GM10266 (cell line): ENCODE measurements at regions not wholly inside any gene's neighbourhood (a gene's known extent, or its start where the extent isn't known, plus 50 kb on each side); places are given as distances from the start of the nearest gene placed in this dataset.
"Not testable (repeated sequence)": the region's sequence is repeated elsewhere in the genome, so short reads cannot be mapped to it uniquely, and the experiment has no call there.

ENCODE experiments used
- DNase-seq: peaks from one replicate; pipeline ENCODE4 v3.0.0; 2012; ENCODE audit errors: extremely low spot score
- CTCF ChIP-seq: IDR thresholded peaks from 2 replicates; pipeline ENCODE4 v1.5.1; 2012; ENCODE audit warnings: mild to moderate bottlenecking, low read depth; ENCODE audit not compliant: control insufficient read depth, insufficient read depth; ENCODE audit errors: missing control alignments

- DNase-seq = no peak
- no peak for TF ChIP-seq CTCF
Observed at GRCh38 chr2:138081225-138082073, 117.2 kb downstream of the HNMT start.

GRCh38 chr2:138084206-138084605, 119.9 kb downstream of the HNMT start:
- no peak for TF ChIP-seq CTCF

GRCh38 chr2:138085441-138085840, 121.2 kb downstream of the HNMT start:
- DNase-seq = not testable (repeated sequence)

More at GRCh38 chr2:138084206-138084605, 119.9 kb downstream of the HNMT start:
- no peak for DNase-seq

- DNase-seq = no peak
- TF ChIP-seq CTCF = no peak
Observed at GRCh38 chr2:138086576-138086975, 122.3 kb downstream of the HNMT start.

DNA sequence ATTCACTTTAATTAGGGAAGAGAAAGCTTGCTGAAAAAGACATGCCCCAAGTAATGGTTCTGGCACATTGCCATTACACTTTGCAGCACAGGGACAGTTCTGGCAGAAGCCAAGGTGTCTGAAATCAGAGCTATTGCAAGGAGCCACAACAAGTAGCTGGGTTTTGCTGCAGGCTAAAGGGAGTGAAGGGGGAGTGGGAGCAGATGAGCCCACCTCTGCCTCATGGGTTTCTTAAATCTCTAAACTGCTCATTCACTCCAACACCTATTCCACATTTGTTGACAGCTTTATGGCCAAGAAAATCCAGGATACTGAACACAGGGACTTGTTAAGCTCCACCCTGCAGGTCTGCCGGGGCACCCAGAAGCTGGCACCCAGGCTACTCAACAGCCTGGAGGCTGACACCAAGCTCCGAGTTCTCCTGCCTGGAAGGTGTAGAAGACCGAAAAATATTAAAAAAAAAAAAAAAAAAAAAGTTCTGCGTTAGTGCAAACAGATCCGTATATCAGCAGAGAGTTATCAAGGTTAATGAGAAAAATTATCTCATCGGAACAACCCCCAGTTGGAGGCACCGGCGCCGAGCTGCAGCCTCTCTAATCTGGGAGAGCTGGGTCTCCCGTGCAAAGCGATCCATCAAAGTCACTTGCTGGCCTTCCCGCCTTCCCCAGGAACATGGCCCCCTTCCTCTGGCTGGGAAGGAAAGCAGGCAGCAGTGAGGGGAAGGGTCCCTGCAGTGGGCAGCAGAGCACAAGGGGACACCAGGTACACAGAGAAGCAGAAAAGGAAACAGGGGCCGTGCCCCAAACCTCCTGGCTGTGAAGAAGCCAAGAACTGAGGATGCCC, 123.7 kb downstream of the HNMT start:
- TF ChIP-seq CTCF = no peak
- DNase-seq = no peak

DNA sequence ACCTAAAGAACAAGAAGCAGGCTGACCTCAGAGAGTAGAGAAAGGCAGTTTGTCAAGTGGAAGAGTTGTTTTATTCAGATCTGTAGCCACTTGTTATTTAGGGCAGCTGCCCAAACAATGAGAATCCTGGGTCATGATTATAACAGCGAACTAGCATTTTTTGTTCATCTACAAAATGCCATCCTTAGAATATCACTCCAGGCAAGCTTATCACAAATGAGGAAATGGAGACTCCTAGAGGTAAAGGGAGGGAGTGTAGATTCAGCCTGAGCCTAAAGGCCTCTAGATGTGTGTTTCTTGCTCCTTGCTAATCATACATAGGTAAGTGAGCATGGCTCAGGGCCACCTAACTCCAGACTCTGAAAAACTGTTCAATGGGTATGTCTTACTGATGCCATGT, 126.1 kb downstream of the HNMT start:
- TF ChIP-seq CTCF = peak; percentile 36
- DNase-seq = peak; percentile 22

DNA sequence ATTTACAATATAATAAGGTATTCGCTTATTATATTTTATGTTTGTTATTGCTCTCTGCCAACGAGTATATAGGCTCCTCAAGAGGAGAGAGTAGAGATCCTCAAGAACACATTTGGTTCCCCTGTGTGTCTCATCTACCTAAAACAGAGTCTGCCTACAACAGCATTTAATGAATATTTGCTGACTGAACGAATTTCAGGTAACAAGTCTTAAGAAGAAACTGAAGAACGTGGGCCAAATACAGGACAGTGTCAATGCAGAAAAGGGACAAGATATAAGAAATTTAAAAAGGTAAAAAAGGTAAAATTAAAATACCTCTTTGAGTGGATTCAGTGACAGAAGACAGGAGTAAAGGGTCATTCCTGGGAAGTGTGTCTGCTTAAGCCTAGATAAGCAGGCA, 129.2 kb downstream of the HNMT start:
- no peak for TF ChIP-seq CTCF

More for the DNA sequence above, 129.2 kb downstream of the HNMT start:
- DNase-seq = no peak
